ENCODE measurements at regions not wholly inside any gene's neighbourhood (a gene's known extent, or its start where the extent isn't known, plus 50 kb on each side); places are given as distances from the start of the nearest gene placed in this dataset.

DNA sequence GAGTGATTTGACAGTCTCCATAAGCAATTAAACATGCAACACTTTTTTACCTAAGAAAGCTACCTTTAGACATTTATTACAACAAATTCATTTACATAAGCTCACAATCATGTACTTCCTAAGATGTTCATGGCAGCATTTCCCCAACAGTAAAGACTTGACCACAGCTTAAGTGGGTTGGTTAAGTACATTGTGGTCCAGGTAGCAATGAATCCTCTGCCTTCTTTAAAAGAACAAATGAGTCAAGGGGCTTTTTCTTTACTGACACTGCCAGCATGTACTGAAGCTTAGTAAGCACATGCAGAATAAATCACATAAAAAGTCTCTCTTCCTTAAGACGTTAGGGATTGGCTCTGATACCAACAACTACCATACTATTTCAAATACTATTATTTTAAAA is 183.7 kb upstream of the USP9Y start:
- TF ChIP-seq EP300 (IDR thresholded peaks at IDR 0.05) (no peak), POLR2AphosphoS5 (IDR thresholded peaks at IDR 0.05) (no peak), POLR2A (IDR thresholded peaks at IDR 0.05) (no peak)
- TF ChIP-seq, protein P1, sequence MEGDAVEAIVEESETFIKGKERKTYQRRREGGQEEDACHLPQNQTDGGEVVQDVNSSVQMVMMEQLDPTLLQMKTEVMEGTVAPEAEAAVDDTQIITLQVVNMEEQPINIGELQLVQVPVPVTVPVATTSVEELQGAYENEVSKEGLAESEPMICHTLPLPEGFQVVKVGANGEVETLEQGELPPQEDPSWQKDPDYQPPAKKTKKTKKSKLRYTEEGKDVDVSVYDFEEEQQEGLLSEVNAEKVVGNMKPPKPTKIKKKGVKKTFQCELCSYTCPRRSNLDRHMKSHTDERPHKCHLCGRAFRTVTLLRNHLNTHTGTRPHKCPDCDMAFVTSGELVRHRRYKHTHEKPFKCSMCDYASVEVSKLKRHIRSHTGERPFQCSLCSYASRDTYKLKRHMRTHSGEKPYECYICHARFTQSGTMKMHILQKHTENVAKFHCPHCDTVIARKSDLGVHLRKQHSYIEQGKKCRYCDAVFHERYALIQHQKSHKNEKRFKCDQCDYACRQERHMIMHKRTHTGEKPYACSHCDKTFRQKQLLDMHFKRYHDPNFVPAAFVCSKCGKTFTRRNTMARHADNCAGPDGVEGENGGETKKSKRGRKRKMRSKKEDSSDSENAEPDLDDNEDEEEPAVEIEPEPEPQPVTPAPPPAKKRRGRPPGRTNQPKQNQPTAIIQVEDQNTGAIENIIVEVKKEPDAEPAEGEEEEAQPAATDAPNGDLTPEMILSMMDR (IDR thresholded peaks at IDR 0.05): no peak
- H3K4me3 ChIP-seq: no peak overlapping the region
- DNase-seq: no peak

DNA sequence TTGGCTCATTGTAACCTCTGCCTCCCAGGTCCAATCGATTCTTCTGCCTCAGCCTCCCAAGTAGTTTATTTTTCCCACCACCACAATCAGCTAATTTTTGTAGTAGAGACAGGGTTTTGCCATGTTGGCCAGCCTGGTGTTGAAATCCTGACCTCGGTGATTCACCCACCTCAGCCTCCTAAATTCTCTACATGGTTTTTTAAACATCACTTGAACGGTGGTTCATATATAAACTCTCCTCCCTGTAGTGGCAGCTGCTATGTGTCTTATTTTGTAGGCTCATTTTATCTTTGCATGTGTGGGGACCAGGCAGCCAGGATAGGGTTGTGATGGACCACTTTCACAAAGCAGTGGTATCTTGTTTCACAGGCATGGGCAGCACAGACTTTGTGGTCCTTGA is 175.8 kb upstream of the USP9Y start:
- no peak for DNase-seq
- no peaks in the 10 kb centered on the region for H3K9me3 ChIP-seq
- no peak overlapping the region for H3K27ac ChIP-seq
- intact Hi-C loops (cut with DNase I; ENCODE audit: low total_unique reads): no loop called here
- 39 to 53% (median 51%) methylated on average over 3 of the region's 3 CpGs; no CpG with 5 or more reads in 2 of the 5 donors for WGBS, 5 donors
- no peaks in the 10 kb centered on the region for H3K4me1 ChIP-seq
- TF ChIP-seq EP300 (IDR thresholded peaks at IDR 0.05) (no peak), POLR2A (IDR thresholded peaks at IDR 0.05) (no peak)
- no peaks in the 10 kb centered on the region for H3K27me3 ChIP-seq
- no peaks in the 10 kb centered on the region for H3K36me3 ChIP-seq
- no peak overlapping the region for H3K4me3 ChIP-seq

More for the DNA sequence above, 183.7 kb upstream of the USP9Y start:
- H3K9me3 ChIP-seq: no peaks in the 10 kb centered on the region
- intact Hi-C loops (cut with DNase I; ENCODE audit: low total_unique reads): no loop called here
- no peak overlapping the region for H3K27ac ChIP-seq
- H3K27me3 ChIP-seq: no peaks in the 10 kb centered on the region
- H3K36me3 ChIP-seq: no peaks in the 10 kb centered on the region
- WGBS, 5 donors: 13 to 75% (median 57%) methylated on average over 1 of the region's 1 CpG; no CpG with 5 or more reads in 2 of the 5 donors
- no peaks in the 10 kb centered on the region for H3K4me1 ChIP-seq

GRCh38 chrY:12526362-12527063 is 174.5 kb upstream of the USP9Y start:
- no peak overlapping the region for H3K4me3 ChIP-seq
- TF ChIP-seq POLR2AphosphoS5 (IDR thresholded peaks at IDR 0.05) (no peak), EP300 (IDR thresholded peaks at IDR 0.05) (no peak), POLR2A (IDR thresholded peaks at IDR 0.05) (no peak)
- TF ChIP-seq, protein P1 (IDR thresholded peaks at IDR 0.05): no peak
- 29 to 34% (median 30%) methylated on average over 4 of the region's 4 CpGs; no CpG with 5 or more reads in 2 of the 5 donors for WGBS, 5 donors
- intact Hi-C loops (cut with DNase I; ENCODE audit: low total_unique reads): no loop called here
- no peaks in the 10 kb centered on the region for H3K27me3 ChIP-seq
- H3K9me3 ChIP-seq: no peaks in the 10 kb centered on the region
- no peaks in the 10 kb centered on the region for H3K4me1 ChIP-seq
- no peaks in the 10 kb centered on the region for H3K36me3 ChIP-seq
- H3K27ac ChIP-seq: no peak overlapping the region
- DNase-seq: no peak

DNA sequence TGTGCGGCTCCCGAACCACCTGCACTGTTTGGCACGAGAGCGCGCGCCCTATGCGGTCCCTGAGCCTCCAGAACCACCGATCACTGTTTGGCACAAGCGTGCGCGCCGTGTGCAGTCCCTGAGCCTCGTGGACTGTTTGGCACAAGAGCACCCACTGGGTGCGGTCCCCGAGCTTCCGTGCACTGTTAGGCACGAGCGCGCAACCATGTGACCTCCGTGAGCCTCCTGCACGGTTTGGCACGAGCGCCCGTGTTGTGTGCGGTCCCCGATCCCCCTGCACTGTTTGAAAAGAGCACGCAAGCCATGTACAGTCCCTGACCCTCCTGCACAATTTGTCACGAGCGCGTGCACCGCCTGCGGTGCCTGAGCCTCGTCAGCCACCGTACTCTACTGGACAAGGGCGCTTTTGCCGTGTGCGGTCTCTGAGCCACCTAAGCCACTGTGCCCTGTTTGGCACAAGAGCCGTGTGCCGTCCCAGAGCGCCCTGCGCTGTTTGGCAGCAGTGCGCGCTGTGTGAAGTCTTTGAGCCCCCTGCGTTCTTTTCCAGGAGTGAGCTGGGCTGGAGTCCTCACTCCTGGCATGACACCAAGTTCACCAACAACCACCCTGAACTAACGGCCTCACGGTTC is 163.7 kb upstream of the USP9Y start:
- no peaks in the 10 kb centered on the region for H3K36me3 ChIP-seq
- no peaks in the 10 kb centered on the region for H3K9me3 ChIP-seq
- no peak overlapping the region for H3K4me3 ChIP-seq
- 4 to 11% (median 10%) methylated on average over 14 to 46 of the region's 46 CpGs; no CpG with 5 or more reads in 2 of the 5 donors for WGBS, 5 donors
- no peak for TF ChIP-seq POLR2A (IDR thresholded peaks at IDR 0.05)
- TF ChIP-seq POLR2AphosphoS5 (IDR thresholded peaks at IDR 0.05): no peak
- no peak for TF ChIP-seq EP300 (IDR thresholded peaks at IDR 0.05)
- TF ChIP-seq, protein P1 (IDR thresholded peaks at IDR 0.05): no peak
- DNase-seq: no peak
- H3K4me1 ChIP-seq: no peaks in the 10 kb centered on the region
- intact Hi-C loops (cut with DNase I; ENCODE audit: low total_unique reads): no loop called here
- H3K27me3 ChIP-seq: peaks cover 0 to 17% (median 0%) of the 10 kb centered on the region in 3 donors
- H3K27ac ChIP-seq: no peak overlapping the region

Measured in stomach (tissue), 8 donors.